WTC11 (cell line): ENCODE measurements at regions not wholly inside any gene's neighbourhood (a gene's known extent, or its start where the extent isn't known, plus 50 kb on each side); places are given as distances from the start of the nearest gene placed in this dataset.

Experiments used
- ATF1 ChIP-seq: sonication (generic); formaldehyde crosslinking; IDR thresholded peaks from 2 replicates; pipeline ENCODE4 v1.8.1; 2023; ENCODE audit warnings: mild to moderate bottlenecking, moderate library complexity, missing genetic modification reagents
- CREB1 ChIP-seq: sonication (generic); formaldehyde crosslinking; IDR thresholded peaks from 2 replicates; pipeline ENCODE4 v1.8.0; 2023; ENCODE audit warnings: mild to moderate bottlenecking, missing genetic modification reagents
- FOXJ3 ChIP-seq: sonication (generic); formaldehyde crosslinking; IDR thresholded peaks from 2 replicates; pipeline ENCODE4 v1.9.0; 2021; ENCODE audit warnings: missing genetic modification reagents, mild to moderate bottlenecking, borderline replicate concordance
- KAT7 ChIP-seq: sonication (generic); formaldehyde crosslinking; IDR thresholded peaks from 2 replicates; pipeline ENCODE4 v1.8.1; 2023; ENCODE audit warnings: missing genetic modification reagents, mild to moderate bottlenecking, borderline replicate concordance
- SMAD3 ChIP-seq: sonication (generic); formaldehyde crosslinking; IDR thresholded peaks from 2 replicates; pipeline ENCODE4 v1.8.0; 2022; ENCODE audit warnings: missing genetic modification reagents, mild to moderate bottlenecking, borderline replicate concordance
- SP1 ChIP-seq: sonication (generic); formaldehyde crosslinking; conservative IDR thresholded peaks from 2 replicates; pipeline ENCODE4 v1.8.1; 2022; ENCODE audit warnings: missing genetic modification reagents
- TEAD1 ChIP-seq: sonication (generic); formaldehyde crosslinking; IDR thresholded peaks from 2 replicates; pipeline ENCODE4 v1.8.0; 2022; ENCODE audit warnings: mild to moderate bottlenecking, missing genetic modification reagents
- TP53 ChIP-seq: sonication (generic); formaldehyde crosslinking; IDR thresholded peaks from 2 replicates; pipeline ENCODE4 v1.8.1; 2023; ENCODE audit warnings: mild to moderate bottlenecking, missing genetic modification reagents
- TF ChIP-seq, protein P1 (sequence below): fragments of 200-600 bp; IDR thresholded peaks from 2 replicates; pipeline ENCODE4 v1.8.0; 2022; ENCODE audit warnings: antibody characterized with exemption

GRCh38 chr7:36082216-36082615 is 70.8 kb upstream of the EEPD1 start:
- TF ChIP-seq TP53 (CRISPR knock-in tag) (no peak), SMAD3 (no peak), CREB1 (no peak), FOXJ3 (CRISPR knock-in tag) (no peak), KAT7 (CRISPR knock-in tag) (no peak), TEAD1 (no peak), SP1 (CRISPR knock-in tag) (no peak), ATF1 (no peak)
- TF ChIP-seq, protein P1, sequence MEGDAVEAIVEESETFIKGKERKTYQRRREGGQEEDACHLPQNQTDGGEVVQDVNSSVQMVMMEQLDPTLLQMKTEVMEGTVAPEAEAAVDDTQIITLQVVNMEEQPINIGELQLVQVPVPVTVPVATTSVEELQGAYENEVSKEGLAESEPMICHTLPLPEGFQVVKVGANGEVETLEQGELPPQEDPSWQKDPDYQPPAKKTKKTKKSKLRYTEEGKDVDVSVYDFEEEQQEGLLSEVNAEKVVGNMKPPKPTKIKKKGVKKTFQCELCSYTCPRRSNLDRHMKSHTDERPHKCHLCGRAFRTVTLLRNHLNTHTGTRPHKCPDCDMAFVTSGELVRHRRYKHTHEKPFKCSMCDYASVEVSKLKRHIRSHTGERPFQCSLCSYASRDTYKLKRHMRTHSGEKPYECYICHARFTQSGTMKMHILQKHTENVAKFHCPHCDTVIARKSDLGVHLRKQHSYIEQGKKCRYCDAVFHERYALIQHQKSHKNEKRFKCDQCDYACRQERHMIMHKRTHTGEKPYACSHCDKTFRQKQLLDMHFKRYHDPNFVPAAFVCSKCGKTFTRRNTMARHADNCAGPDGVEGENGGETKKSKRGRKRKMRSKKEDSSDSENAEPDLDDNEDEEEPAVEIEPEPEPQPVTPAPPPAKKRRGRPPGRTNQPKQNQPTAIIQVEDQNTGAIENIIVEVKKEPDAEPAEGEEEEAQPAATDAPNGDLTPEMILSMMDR = no peak
